Mesenchymal stem cell (in vitro differentiated cells and primary cell): ENCODE measurements at regions not wholly inside any gene's neighbourhood (a gene's known extent, or its start where the extent isn't known, plus 50 kb on each side); places are given as distances from the start of the nearest gene placed in this dataset.
"Not testable (repeated sequence)": the region's sequence is repeated elsewhere in the genome, so short reads cannot be mapped to it uniquely, and the experiment has no call there.

Experiments
- DNase-seq: peaks from one replicate; pipeline ENCODE4 v3.0.0-alpha.2; 2013
- H2AFZ ChIP-seq: one replicate; pipeline ENCODE4 v1.6.1; 2013; ENCODE audit warnings: low read depth, mild to moderate bottlenecking, control low read depth, inconsistent platforms, low read length, moderate library complexity
- H2AK5ac ChIP-seq: 2 replicates; pipeline ENCODE4 v1.6.1; 2013; ENCODE audit warnings: low read length, moderate library complexity, mild to moderate bottlenecking, inconsistent platforms; ENCODE audit not compliant: severe bottlenecking
- H2BK120ac ChIP-seq: one replicate; pipeline ENCODE4 v1.6.1; 2013; ENCODE audit warnings: low read depth, mild to moderate bottlenecking, inconsistent platforms, low read length, moderate library complexity
- H2BK12ac ChIP-seq, 2 experiments: one replicate each; pipeline ENCODE4 v1.6.1; 2013; ENCODE audit warnings: inconsistent platforms in 2 of 2, low read length in 2 of 2, mild to moderate bottlenecking in 2 of 2, moderate library complexity in 2 of 2, control low read depth in 1 of 2
- H2BK15ac ChIP-seq: one replicate; pipeline ENCODE4 v1.6.1; 2013; ENCODE audit warnings: mild to moderate bottlenecking, low read depth, inconsistent platforms; ENCODE audit not compliant: poor library complexity, severe bottlenecking
- H2BK5ac ChIP-seq: 2 replicates; pipeline ENCODE4 v1.6.1; 2013; ENCODE audit warnings: low read depth, mild to moderate bottlenecking, low read length, control low read depth, inconsistent platforms; ENCODE audit not compliant: poor library complexity, severe bottlenecking
- H3K14ac ChIP-seq, 2 experiments: one replicate each; pipeline ENCODE4 v1.6.1; 2013; ENCODE audit warnings: inconsistent platforms in 2 of 2, low read length in 2 of 2, control low read depth in 1 of 2, mild to moderate bottlenecking in 1 of 2, moderate library complexity in 1 of 2
- H3K18ac ChIP-seq, 2 experiments: one replicate each; pipeline ENCODE4 v1.6.1; 2013; ENCODE audit warnings: inconsistent platforms in 2 of 2, low read length in 2 of 2, control low read depth in 1 of 2, low read depth in 1 of 2, mild to moderate bottlenecking in 1 of 2
- H3K23ac ChIP-seq, 2 experiments: one replicate each; pipeline ENCODE4 v1.6.1; 2013; ENCODE audit warnings: inconsistent platforms in 2 of 2, low read length in 2 of 2, mild to moderate bottlenecking in 2 of 2, moderate library complexity in 2 of 2, control low read depth in 1 of 2
- H3K27ac ChIP-seq: 2 replicates; pipeline ENCODE4 v1.5.1; 2013; ENCODE audit warnings: mild to moderate bottlenecking, moderate library complexity, low read length, control low read depth, inconsistent platforms; ENCODE audit not compliant: poor library complexity, severe bottlenecking
- H3K27me3 ChIP-seq, 2 experiments: 2 replicates each; pipeline versions ENCODE4 v1.6.1 to v1.7.0; 2013; ENCODE audit warnings: low read length in 2 of 2, mild to moderate bottlenecking in 2 of 2, moderate library complexity in 2 of 2, control low read depth in 1 of 2, inconsistent platforms in 1 of 2; ENCODE audit not compliant: control insufficient read depth in 1 of 2, insufficient read depth in 1 of 2
- H3K36me3 ChIP-seq, 2 experiments: 2 replicates each; pipeline versions ENCODE4 v1.6.1 to v1.7.0; 2013; ENCODE audit warnings: low read length in 2 of 2, control low read depth in 1 of 2, inconsistent platforms in 1 of 2, low read depth in 1 of 2, mild to moderate bottlenecking in 1 of 2; ENCODE audit not compliant: insufficient read depth in 2 of 2, control insufficient read depth in 1 of 2
- H3K4ac ChIP-seq, 2 experiments: one replicate each; pipeline ENCODE4 v1.6.1; 2013; ENCODE audit warnings: inconsistent platforms in 2 of 2, low read length in 2 of 2, mild to moderate bottlenecking in 2 of 2, moderate library complexity in 2 of 2, control low read depth in 1 of 2, low read depth in 1 of 2
- H3K4me1 ChIP-seq: 2 replicates; pipeline ENCODE4 v1.6.1; 2013; ENCODE audit warnings: low read depth, low read length, control low read depth; ENCODE audit not compliant: control insufficient read depth, insufficient read depth
- H3K4me2 ChIP-seq: 2 replicates; pipeline ENCODE4 v1.6.1; 2013; ENCODE audit warnings: low read length, mild to moderate bottlenecking, inconsistent platforms; ENCODE audit not compliant: poor library complexity, severe bottlenecking
- H3K4me3 ChIP-seq, 2 experiments: 2 replicates each; pipeline versions ENCODE4 v1.5.1 to v1.7.0; 2013; ENCODE audit warnings: low read length in 2 of 2, mild to moderate bottlenecking in 2 of 2, control low read depth in 1 of 2, low read depth in 1 of 2; ENCODE audit not compliant: insufficient read depth in 1 of 2
- H3K79me1 ChIP-seq: replicated peaks from 2 replicates; pipeline ENCODE4 v1.6.1; 2013; ENCODE audit warnings: mild to moderate bottlenecking, control low read depth, low read length, inconsistent platforms; ENCODE audit not compliant: poor library complexity, severe bottlenecking
- H3K9ac ChIP-seq: 2 replicates; pipeline ENCODE4 v1.7.0; 2013; ENCODE audit warnings: mild to moderate bottlenecking, low read length, moderate library complexity
- H3K9me3 ChIP-seq: 2 replicates; pipeline ENCODE4 v1.7.0; 2013; ENCODE audit warnings: mild to moderate bottlenecking, low read length; ENCODE audit not compliant: control insufficient read depth
- H4K8ac ChIP-seq: one replicate; pipeline ENCODE4 v1.6.1; 2013; ENCODE audit warnings: inconsistent platforms, mild to moderate bottlenecking, low read length, moderate library complexity
- H4K91ac ChIP-seq: one replicate; pipeline ENCODE4 v1.6.1; 2013; ENCODE audit warnings: mild to moderate bottlenecking, low read length, inconsistent platforms
- WGBS: methylation state at CpG from one replicate; pipeline ENCODE4 v1.1.7; 2013; ENCODE audit warnings: mixed read lengths; 5-methylcytosine and 5-hydroxymethylcytosine counted together

- no peak overlapping the region for H3K4me2 ChIP-seq
- H3K23ac ChIP-seq, result no peak overlapping the region
- no peaks in the 10 kb centered on the region for H3K27me3 ChIP-seq
- H2BK5ac ChIP-seq, result no peak overlapping the region
- no peak overlapping the region for H2BK12ac ChIP-seq
- no peak overlapping the region for H3K14ac ChIP-seq
- H3K4me3 ChIP-seq, result no peak overlapping the region
- H2AFZ ChIP-seq, result no peak overlapping the region
- H4K8ac ChIP-seq, result no peak overlapping the region
- no peaks in the 10 kb centered on the region for H3K9me3 ChIP-seq
- no peak overlapping the region for H3K18ac ChIP-seq
- H2BK15ac ChIP-seq, result no peak overlapping the region
- H3K36me3 ChIP-seq, result no peaks in the 10 kb centered on the region
- no peak overlapping the region for H2BK120ac ChIP-seq
- H3K27ac ChIP-seq, result no peak overlapping the region
- no peak for DNase-seq
- H3K4me1 ChIP-seq, result no peaks in the 10 kb centered on the region
- no peak overlapping the region for H3K9ac ChIP-seq
- no peaks in the 10 kb centered on the region for H3K79me1 ChIP-seq
- H3K4ac ChIP-seq, result no peak overlapping the region
- no peak overlapping the region for H4K91ac ChIP-seq
- no peak overlapping the region for H2AK5ac ChIP-seq
These were observed 615.4 kb upstream of the GRID2 start for GRCh38 chr4:91688413-91688812.

- H3K27ac ChIP-seq, H4K91ac ChIP-seq, H2BK120ac ChIP-seq, H2BK12ac ChIP-seq, H3K4ac ChIP-seq, H3K27me3 ChIP-seq, H4K8ac ChIP-seq, DNase-seq, H3K79me1 ChIP-seq, H3K18ac ChIP-seq, H3K4me3 ChIP-seq, H3K4me1 ChIP-seq, H2BK15ac ChIP-seq, H2BK5ac ChIP-seq, H2AK5ac ChIP-seq, H3K4me2 ChIP-seq, H3K9ac ChIP-seq, H3K36me3 ChIP-seq, H2AFZ ChIP-seq, H3K14ac ChIP-seq, H3K23ac ChIP-seq: not testable (repeated sequence)
- peaks cover 11% of the 10 kb centered on the region for H3K9me3 ChIP-seq
- 62% methylated on average over 4 of the region's 4 CpGs for WGBS
These were observed 604.1 kb upstream of the GRID2 start for GRCh38 chr4:91699691-91700090.

- Histone ChIP-seq H3K9ac (no peak overlapping the region), H2BK5ac (no peak overlapping the region), H3K4me1 (no peaks in the 10 kb centered on the region), H2AK5ac (no peak overlapping the region), H2BK120ac (no peak overlapping the region), H3K4me3 (no peak overlapping the region), H3K18ac (no peak overlapping the region), H2BK12ac (no peak overlapping the region), H2BK15ac (no peak overlapping the region), H2AFZ (no peak overlapping the region), H3K14ac (no peak overlapping the region), H3K23ac (no peak overlapping the region), H4K8ac (no peak overlapping the region), H3K27ac (no peak overlapping the region), H3K4ac (no peak overlapping the region), H3K9me3 (no peaks in the 10 kb centered on the region), H4K91ac (no peak overlapping the region), H3K79me1 (no peaks in the 10 kb centered on the region), H3K4me2 (no peak overlapping the region), H3K27me3 (no peaks in the 10 kb centered on the region), H3K36me3 (no peaks in the 10 kb centered on the region)
- no peak for DNase-seq
- WGBS, result 90% methylated on average over 2 of the region's 2 CpGs
These were observed 573.9 kb upstream of the GRID2 start for GRCh38 chr4:91729851-91730250.

GRCh38 chr4:91734682-91735081 is 569.1 kb upstream of the GRID2 start:
- Histone ChIP-seq H2BK120ac (no peak overlapping the region), H3K4me1 (no peaks in the 10 kb centered on the region), H3K4me3 (no peak overlapping the region), H3K18ac (no peak overlapping the region), H3K9ac (no peak overlapping the region), H3K9me3 (no peaks in the 10 kb centered on the region), H3K14ac (no peak overlapping the region), H4K8ac (no peak overlapping the region), H4K91ac (no peak overlapping the region), H2BK12ac (no peak overlapping the region), H2AFZ (no peak overlapping the region), H3K4me2 (no peak overlapping the region), H3K27me3 (no peaks in the 10 kb centered on the region), H3K27ac (no peak overlapping the region), H3K4ac (no peak overlapping the region), H2BK15ac (no peak overlapping the region), H3K79me1 (no peaks in the 10 kb centered on the region), H3K23ac (no peak overlapping the region), H2BK5ac (no peak overlapping the region), H2AK5ac (no peak overlapping the region), H3K36me3 (no peaks in the 10 kb centered on the region)
- WGBS, result no CpG with 5 or more reads among the region's 1 CpG
- no peak for DNase-seq
